Peyer's patch (tissue), 4 donors: ENCODE measurements at regions not wholly inside any gene's neighbourhood (a gene's known extent, or its start where the extent isn't known, plus 50 kb on each side); places are given as distances from the start of the nearest gene placed in this dataset.

Experiments
- DNase-seq, 3 donors: peaks; one replicate each; pipeline ENCODE4 v3.0.0-alpha.2; 2017 to 2019
- H3K27ac ChIP-seq, 4 donors: fragments of 200-600 bp; sonication (generic); one replicate each; pipeline ENCODE4 v1.5.1; 2016 to 2019
- H3K27me3 ChIP-seq, 2 donors: fragments of 200-600 bp; sonication (generic); one replicate each; pipeline ENCODE4 v1.5.1; 2019
- H3K36me3 ChIP-seq, 3 donors: fragments of 200-600 bp; sonication (generic); one replicate each; pipeline ENCODE4 v1.5.1; 2016 to 2019
- H3K4me1 ChIP-seq, 4 donors: fragments of 200-600 bp; sonication (generic); one replicate each; pipeline ENCODE4 v1.5.1; 2016 to 2019
- H3K4me3 ChIP-seq, 4 donors: fragments of 200-600 bp; sonication (generic); 1 replicate in 3 of 4; 2 replicates in 1 of 4; pipeline ENCODE4 v1.5.1; 2016 to 2019; ENCODE audit warnings: mild to moderate bottlenecking in 1 of 4
- H3K9me3 ChIP-seq, 4 donors: fragments of 200-600 bp; sonication (generic); one replicate each; pipeline ENCODE4 v1.5.1; 2016 to 2019; ENCODE audit warnings: mild to moderate bottlenecking in 1 of 4
- POLR2A ChIP-seq, 2 donors: fragments of 450-650 bp; IDR thresholded peaks; one replicate each; pipeline ENCODE4 v1.5.1; 2017; ENCODE audit warnings: antibody characterized with exemption in 2 of 2, mild to moderate bottlenecking in 2 of 2, moderate library complexity in 2 of 2
- TF ChIP-seq, protein P1 (sequence below), 6 experiments: fragments of 450-650 bp in 4 of 6; fragments of 200-600 bp in 2 of 6; sonication (generic) in 1 of 6; IDR thresholded peaks; one replicate each; pipeline ENCODE4 v1.5.1; 2017 to 2019; ENCODE audit warnings: antibody characterized with exemption in 6 of 6, mild to moderate bottlenecking in 3 of 6, moderate library complexity in 1 of 6

DNA sequence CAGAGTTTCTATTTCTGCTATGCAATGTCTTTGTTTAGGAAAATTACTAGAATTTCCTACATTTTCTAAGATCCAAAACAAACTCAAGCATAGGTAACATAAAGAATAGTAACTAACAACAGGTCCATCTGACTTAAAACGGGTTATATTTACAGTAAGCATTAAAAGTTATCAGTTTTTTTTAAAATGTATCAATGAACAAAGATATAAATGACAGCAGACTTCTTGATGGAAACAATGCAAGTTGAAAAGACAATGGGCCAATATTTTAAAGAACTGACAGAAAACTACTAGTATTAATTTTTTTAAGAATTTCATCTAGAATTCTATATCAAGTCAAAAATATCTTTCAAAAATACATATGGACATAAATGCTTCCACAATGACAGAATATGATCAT, 367.1 kb upstream of the MGAT4C start:
- Histone ChIP-seq H3K36me3 (no peaks in the 10 kb centered on the region), H3K27ac (no peak overlapping the region), H3K4me1 (no peaks in the 10 kb centered on the region), H3K9me3 (peaks cover 0 to 4% (median 0%) of the 10 kb centered on the region in 4 donors), H3K27me3 (no peaks in the 10 kb centered on the region), H3K4me3 (no peak overlapping the region)
- DNase-seq, result no peak
- no peak for TF ChIP-seq POLR2A (IDR thresholded peaks at IDR 0.05)
- TF ChIP-seq, protein P1, sequence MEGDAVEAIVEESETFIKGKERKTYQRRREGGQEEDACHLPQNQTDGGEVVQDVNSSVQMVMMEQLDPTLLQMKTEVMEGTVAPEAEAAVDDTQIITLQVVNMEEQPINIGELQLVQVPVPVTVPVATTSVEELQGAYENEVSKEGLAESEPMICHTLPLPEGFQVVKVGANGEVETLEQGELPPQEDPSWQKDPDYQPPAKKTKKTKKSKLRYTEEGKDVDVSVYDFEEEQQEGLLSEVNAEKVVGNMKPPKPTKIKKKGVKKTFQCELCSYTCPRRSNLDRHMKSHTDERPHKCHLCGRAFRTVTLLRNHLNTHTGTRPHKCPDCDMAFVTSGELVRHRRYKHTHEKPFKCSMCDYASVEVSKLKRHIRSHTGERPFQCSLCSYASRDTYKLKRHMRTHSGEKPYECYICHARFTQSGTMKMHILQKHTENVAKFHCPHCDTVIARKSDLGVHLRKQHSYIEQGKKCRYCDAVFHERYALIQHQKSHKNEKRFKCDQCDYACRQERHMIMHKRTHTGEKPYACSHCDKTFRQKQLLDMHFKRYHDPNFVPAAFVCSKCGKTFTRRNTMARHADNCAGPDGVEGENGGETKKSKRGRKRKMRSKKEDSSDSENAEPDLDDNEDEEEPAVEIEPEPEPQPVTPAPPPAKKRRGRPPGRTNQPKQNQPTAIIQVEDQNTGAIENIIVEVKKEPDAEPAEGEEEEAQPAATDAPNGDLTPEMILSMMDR (IDR thresholded peaks at IDR 0.05), result no peak

GRCh38 chr12:86621957-86622356, 365.8 kb upstream of the MGAT4C start:
- no peak for TF ChIP-seq POLR2A (IDR thresholded peaks at IDR 0.05)
- TF ChIP-seq, protein P1 (IDR thresholded peaks at IDR 0.05), result no peak
- Histone ChIP-seq H3K27me3 (no peaks in the 10 kb centered on the region), H3K36me3 (no peaks in the 10 kb centered on the region), H3K4me3 (no peak overlapping the region), H3K9me3 (peaks cover 0 to 4% (median 0%) of the 10 kb centered on the region in 4 donors), H3K27ac (no peak overlapping the region), H3K4me1 (no peaks in the 10 kb centered on the region)
- DNase-seq, result no peak

- no peak for DNase-seq
- Histone ChIP-seq H3K4me3 (no peak overlapping the region), H3K4me1 (no peaks in the 10 kb centered on the region), H3K36me3 (no peaks in the 10 kb centered on the region), H3K9me3 (no peaks in the 10 kb centered on the region), H3K27ac (no peak overlapping the region), H3K27me3 (no peaks in the 10 kb centered on the region)
- TF ChIP-seq, protein P1 (IDR thresholded peaks at IDR 0.05), result no peak
- no peak for TF ChIP-seq POLR2A (IDR thresholded peaks at IDR 0.05)
These were observed 357.1 kb upstream of the MGAT4C start for GRCh38 chr12:86613311-86613710.

- Histone ChIP-seq H3K4me3 (no peak overlapping the region), H3K27me3 (no peaks in the 10 kb centered on the region), H3K4me1 (no peaks in the 10 kb centered on the region), H3K36me3 (no peaks in the 10 kb centered on the region), H3K9me3 (no peaks in the 10 kb centered on the region), H3K27ac (no peak overlapping the region)
- DNase-seq, result no peak
- TF ChIP-seq, protein P1 (IDR thresholded peaks at IDR 0.05), result no peak
- no peak for TF ChIP-seq POLR2A (IDR thresholded peaks at IDR 0.05)
These were observed 352.4 kb upstream of the MGAT4C start for GRCh38 chr12:86608638-86609037.

- Histone ChIP-seq H3K4me3 (no peak overlapping the region), H3K4me1 (no peaks in the 10 kb centered on the region), H3K27me3 (no peaks in the 10 kb centered on the region), H3K27ac (no peak overlapping the region), H3K9me3 (no peaks in the 10 kb centered on the region), H3K36me3 (no peaks in the 10 kb centered on the region)
- DNase-seq, result no peak
- no peak for TF ChIP-seq POLR2A (IDR thresholded peaks at IDR 0.05)
These were observed 345.5 kb upstream of the MGAT4C start for GRCh38 chr12:86601550-86602308.

GRCh38 chr12:86600664-86601231, 344.6 kb upstream of the MGAT4C start:
- no peaks in the 10 kb centered on the region for H3K27me3 ChIP-seq
- H3K9me3 ChIP-seq, result no peaks in the 10 kb centered on the region
- H3K4me1 ChIP-seq, result no peaks in the 10 kb centered on the region
- DNase-seq, result no peak
- H3K27ac ChIP-seq, result no peak overlapping the region
- H3K36me3 ChIP-seq, result no peaks in the 10 kb centered on the region
- no peak overlapping the region for H3K4me3 ChIP-seq
- no peak for TF ChIP-seq POLR2A (IDR thresholded peaks at IDR 0.05)
- TF ChIP-seq, protein P1 (IDR thresholded peaks at IDR 0.05), result no peak
